ENCODE measurements at regions not wholly inside any gene's neighbourhood (a gene's known extent, or its start where the extent isn't known, plus 50 kb on each side); places are given as distances from the start of the nearest gene placed in this dataset.

- no peaks in the 10 kb centered on the region for H3K9me3 ChIP-seq (ENCODE audit: low read depth)
- no peak for TF ChIP-seq CTCF (IDR thresholded peaks at IDR 0.05; ENCODE audit: low read depth, low read length)
Observed at GRCh38 chr12:68081561-68081960, 78.0 kb downstream of the IFNG start.

GRCh38 chr12:68080577-68080976 lies 79.0 kb downstream of the IFNG start:
- no peak for TF ChIP-seq CTCF (IDR thresholded peaks at IDR 0.05; ENCODE audit: low read depth, low read length)
- DNase-seq (ENCODE audit: low read depth in 1 of 2, low spot score in 1 of 2): no peak
- no peaks in the 10 kb centered on the region for H3K36me3 ChIP-seq
- no peak overlapping the region for H3K27ac ChIP-seq
- no peak overlapping the region for H3K4me3 ChIP-seq
- H3K9me3 ChIP-seq (ENCODE audit: low read depth): no peaks in the 10 kb centered on the region
- H3K27me3 ChIP-seq: no peaks in the 10 kb centered on the region
- H3K4me1 ChIP-seq (ENCODE audit: low read depth): no peaks in the 10 kb centered on the region

More at GRCh38 chr12:68081561-68081960, 78.0 kb downstream of the IFNG start:
- H3K4me1 ChIP-seq (ENCODE audit: low read depth): no peaks in the 10 kb centered on the region
- no peaks in the 10 kb centered on the region for H3K27me3 ChIP-seq
- no peak overlapping the region for H3K4me3 ChIP-seq
- no peaks in the 10 kb centered on the region for H3K36me3 ChIP-seq
- H3K27ac ChIP-seq: no peak overlapping the region
- no peak for DNase-seq (ENCODE audit: low read depth in 1 of 2, low spot score in 1 of 2)

- no peak overlapping the region for H3K27ac ChIP-seq
- H3K27me3 ChIP-seq: no peaks in the 10 kb centered on the region
- TF ChIP-seq CTCF (IDR thresholded peaks at IDR 0.05; ENCODE audit: low read depth, low read length): no peak
- H3K4me3 ChIP-seq: no peak overlapping the region
- H3K9me3 ChIP-seq (ENCODE audit: low read depth): no peaks in the 10 kb centered on the region
- no peak for DNase-seq (ENCODE audit: low read depth in 1 of 2, low spot score in 1 of 2)
- no peaks in the 10 kb centered on the region for H3K36me3 ChIP-seq
- no peaks in the 10 kb centered on the region for H3K4me1 ChIP-seq (ENCODE audit: low read depth)
Observed at GRCh38 chr12:68078737-68079136, 80.8 kb downstream of the IFNG start.

GRCh38 chr12:68075416-68075815 lies 84.1 kb downstream of the IFNG start:
- no peak for DNase-seq (ENCODE audit: low read depth in 1 of 2, low spot score in 1 of 2)
- Histone ChIP-seq H3K4me3 (no peak overlapping the region), H3K36me3 (no peaks in the 10 kb centered on the region), H3K4me1 (ENCODE audit: low read depth) (no peaks in the 10 kb centered on the region), H3K27me3 (no peaks in the 10 kb centered on the region), H3K9me3 (ENCODE audit: low read depth) (no peaks in the 10 kb centered on the region), H3K27ac (no peak overlapping the region)
- no peak for TF ChIP-seq CTCF (IDR thresholded peaks at IDR 0.05; ENCODE audit: low read depth, low read length)

- no peak overlapping the region for H3K4me3 ChIP-seq
- no peaks in the 10 kb centered on the region for H3K27me3 ChIP-seq
Observed at GRCh38 chr12:68074306-68075027, 85.1 kb downstream of the IFNG start.

More at GRCh38 chr12:68074306-68075027, 85.1 kb downstream of the IFNG start:
- DNase-seq (ENCODE audit: low read depth in 1 of 2, low spot score in 1 of 2): no peak
- H3K27ac ChIP-seq: no peak overlapping the region
- TF ChIP-seq CTCF (IDR thresholded peaks at IDR 0.05; ENCODE audit: low read depth, low read length): no peak
- H3K36me3 ChIP-seq: no peaks in the 10 kb centered on the region
- no peaks in the 10 kb centered on the region for H3K4me1 ChIP-seq (ENCODE audit: low read depth)
- no peaks in the 10 kb centered on the region for H3K9me3 ChIP-seq (ENCODE audit: low read depth)

Measured in cardiac muscle cell (in vitro differentiated cells and primary cell).